MM.1S (cell line): ENCODE measurements at regions not wholly inside any gene's neighbourhood (a gene's known extent, or its start where the extent isn't known, plus 50 kb on each side); places are given as distances from the start of the nearest gene placed in this dataset.

Experiments
- CTCF ChIP-seq: fragments of 300-600 bp; sonication (generic); IDR thresholded peaks from 2 replicates; pipeline ENCODE4 v1.5.1; 2016; ENCODE audit warnings: antibody characterized with exemption, low read length, mixed read lengths
- EZH2 ChIP-seq: fragments of 300-600 bp; sonication (generic); optimal IDR thresholded peaks from 2 replicates; pipeline ENCODE3; 2017; ENCODE audit warnings: low read depth, mild to moderate bottlenecking, antibody characterized with exemption, low read length, mixed read lengths
- EZH2phosphoT487 ChIP-seq: fragments of 300-600 bp; sonication (generic); IDR thresholded peaks from 2 replicates; pipeline ENCODE4 v1.6.1; 2018; ENCODE audit warnings: antibody characterized with exemption, low read length

GRCh38 chr13:97849305-97849704, 104.2 kb upstream of the IPO5 start:
- TF ChIP-seq EZH2 (no peak), CTCF (peak; percentile 60), EZH2phosphoT487 (no peak)
